HG03469 (cell line): ENCODE measurements at regions not wholly inside any gene's neighbourhood (a gene's known extent, or its start where the extent isn't known, plus 50 kb on each side); places are given as distances from the start of the nearest gene placed in this dataset.
A peak's percentile ranks its signal among the peaks of the same experiment; 100 is the strongest.
"Not testable (repeated sequence)": the region's sequence is repeated elsewhere in the genome, so short reads cannot be mapped to it uniquely, and the experiment has no call there.

Experiments used
- ATAC-seq: cut with Tn5 transposase; IDR thresholded peaks from one replicate; pipeline ENCODE4 v1.9.1; 2021; ENCODE audit warnings: mild to moderate bottlenecking, moderate library complexity, moderate number of reproducible peaks; ENCODE audit not compliant: unreplicated experiment

DNA sequence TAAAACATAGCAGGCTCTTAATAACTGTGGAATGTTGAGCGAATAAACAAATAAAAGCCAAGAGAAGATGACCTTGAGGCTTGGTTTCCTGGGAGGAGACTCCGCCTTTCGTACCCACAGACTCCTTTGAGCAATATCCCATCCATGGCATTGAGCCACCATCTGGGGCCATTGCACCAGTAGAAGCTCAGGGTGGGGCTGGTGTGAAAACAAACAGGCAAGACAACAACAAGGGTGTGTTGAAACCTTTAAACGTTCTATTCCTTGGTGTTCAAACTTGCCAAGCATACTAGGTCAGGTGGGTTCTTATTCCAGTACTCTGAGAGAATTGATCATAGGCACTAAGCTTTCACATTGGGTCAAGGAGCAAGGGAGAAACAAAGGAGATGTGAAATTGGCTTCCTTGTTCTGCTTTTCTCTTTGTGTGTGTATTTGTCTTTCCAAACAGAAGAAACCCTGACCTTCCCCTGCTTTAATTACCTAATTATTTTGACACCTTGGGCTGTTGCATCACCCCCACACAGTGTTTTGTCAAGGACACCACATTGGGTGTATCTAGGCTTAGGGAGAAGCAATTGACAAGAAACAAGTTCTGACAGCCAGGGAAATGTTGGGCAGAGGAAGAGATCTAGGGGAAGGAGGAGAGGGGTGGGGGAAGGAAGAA lies 105.1 kb upstream of the BCL6 start:
- no peak for ATAC-seq

DNA sequence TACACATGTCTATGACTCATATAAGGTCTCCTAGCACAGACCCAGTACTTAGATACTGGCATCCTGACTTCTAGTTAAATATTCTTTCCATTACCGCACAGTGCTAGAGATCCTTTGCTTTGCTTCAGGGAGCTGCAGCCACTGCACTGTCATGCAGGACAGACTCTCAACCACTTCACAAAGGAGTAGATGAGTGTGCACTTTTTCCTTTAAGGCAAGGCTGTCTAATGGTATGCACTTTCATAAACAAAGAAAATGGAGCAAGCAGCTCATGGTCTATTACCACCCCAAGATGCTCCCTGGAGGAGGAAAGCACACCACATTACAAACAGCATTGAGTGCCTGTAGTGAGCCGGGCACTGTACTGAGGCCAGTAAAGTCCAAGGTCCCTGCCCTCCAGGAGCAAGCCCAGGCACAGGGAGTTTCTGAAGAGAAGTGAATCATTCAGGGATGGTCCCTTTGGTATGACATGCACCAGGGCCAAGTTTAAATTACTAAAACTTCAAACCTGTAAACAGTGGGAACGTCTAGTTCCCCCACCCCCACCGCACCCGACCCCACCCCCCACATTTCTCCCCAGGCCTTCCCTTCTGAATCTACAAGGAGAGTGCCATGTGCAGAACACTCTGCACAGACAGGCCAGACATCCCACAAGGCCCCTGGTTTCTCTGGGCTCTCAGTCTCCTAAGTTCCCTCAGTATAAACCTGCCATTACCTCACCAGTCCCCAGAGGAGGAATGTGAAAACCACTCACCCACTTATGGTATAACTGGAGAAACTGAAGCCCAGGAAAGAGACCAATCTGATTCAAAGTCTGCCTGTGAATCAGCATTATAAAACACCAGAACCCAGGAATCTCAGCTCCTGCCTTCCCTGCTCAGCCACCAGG lies 107.8 kb upstream of the BCL6 start:
- no peak for ATAC-seq

DNA sequence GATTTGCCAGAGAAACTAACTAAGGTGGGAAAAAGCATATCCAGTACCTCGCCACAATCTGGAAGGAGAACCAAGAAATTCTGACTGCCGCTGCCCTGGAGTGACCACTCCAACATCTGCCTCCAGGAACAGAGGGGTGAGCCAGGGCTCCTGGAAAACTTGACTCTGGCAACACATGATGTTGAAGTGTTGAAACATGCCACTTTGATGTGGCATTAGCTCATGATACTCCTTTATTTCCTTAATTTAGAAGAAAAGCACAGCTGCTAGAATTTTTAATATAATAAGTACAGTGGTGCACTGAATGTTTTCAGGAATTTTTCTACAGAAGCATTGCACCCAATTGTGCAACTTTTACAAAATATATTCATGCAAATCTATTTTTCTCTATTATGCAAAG lies 109.9 kb upstream of the BCL6 start:
- ATAC-seq: no peak

DNA sequence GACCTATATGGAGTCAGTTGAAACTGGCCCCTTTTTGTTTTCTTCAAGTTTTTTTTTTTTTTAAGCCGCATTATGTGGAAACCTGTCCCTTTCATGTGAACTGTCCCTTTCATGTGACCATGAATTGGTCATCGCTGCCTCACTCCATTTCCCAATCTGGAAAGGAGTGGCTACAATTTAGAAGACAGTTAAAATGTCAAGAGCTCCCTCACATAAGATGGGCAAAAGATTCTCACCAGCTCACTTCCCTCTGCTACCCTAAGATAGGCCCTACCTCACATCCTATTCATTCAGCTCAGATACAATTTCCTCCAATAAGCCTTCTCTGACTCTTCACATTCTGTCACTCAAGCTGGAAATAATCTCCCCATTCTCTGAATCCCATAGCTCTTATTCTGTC lies 111.3 kb upstream of the BCL6 start:
- no peak for ATAC-seq

DNA sequence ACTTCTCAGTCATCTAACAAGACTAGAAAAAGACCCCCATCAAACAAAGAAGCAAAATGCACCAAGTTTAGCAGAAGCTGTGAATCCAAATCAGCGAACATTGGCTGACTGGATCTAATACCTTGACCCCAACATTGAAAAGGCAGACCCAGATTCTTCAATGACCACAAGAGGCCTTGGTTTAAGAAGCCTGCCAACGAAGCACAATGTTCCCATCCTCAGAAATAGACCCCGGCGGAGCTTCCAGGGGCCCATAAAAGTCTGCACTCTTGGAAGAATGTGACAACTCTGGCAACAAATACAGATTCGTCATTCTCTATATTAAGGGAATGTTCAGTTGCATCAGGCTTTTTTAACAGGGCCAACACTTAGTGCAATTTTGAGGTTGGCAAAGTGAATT lies 112.8 kb upstream of the BCL6 start:
- no peak for ATAC-seq

DNA sequence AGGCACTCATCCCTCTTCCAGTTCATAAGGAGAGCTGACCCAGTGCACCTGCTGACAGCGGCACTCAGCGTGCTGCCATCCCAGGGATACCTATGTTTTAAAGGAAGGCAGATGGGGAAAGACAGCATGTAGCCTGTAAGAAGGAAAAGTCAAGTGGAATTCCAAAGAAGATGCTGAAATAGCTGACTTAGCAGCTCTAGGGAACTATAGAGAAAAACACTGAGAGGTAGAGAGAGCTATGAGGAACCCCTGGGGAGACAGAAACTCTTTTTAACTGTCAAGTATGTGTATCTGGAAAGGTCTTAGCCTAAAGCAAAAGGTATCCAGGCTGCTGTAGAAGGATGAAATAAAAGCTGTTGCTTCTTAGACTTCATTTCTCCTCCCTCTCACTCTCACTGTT lies 113.4 kb upstream of the BCL6 start:
- no peak for ATAC-seq

DNA sequence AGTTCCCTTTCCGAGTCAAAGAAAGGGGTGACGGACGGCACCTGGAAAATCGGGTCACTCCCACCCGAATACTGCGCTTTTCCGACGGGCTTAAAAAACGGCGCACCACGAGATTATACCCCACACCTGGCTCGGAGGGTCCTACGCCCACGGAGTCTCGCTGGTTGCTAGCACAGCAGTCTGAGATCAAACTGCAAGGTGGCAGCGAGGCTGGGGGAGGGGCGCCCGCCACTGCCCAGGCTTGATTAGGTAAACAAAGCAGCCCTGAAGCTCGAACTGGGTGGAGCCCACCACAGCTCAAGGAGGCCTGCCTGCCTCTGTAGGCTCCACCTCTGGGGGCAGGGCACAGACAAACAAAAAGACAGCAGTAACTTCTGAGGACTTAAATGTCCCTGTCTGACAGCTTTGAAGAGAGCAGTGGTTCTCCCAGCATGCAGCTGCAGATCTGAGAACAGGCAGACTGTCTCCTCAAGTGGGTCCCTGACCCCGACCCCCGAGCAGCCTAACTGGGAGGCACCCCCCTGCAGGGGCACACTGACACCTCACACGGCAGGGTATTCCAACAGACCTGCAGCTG lies 117.5 kb upstream of the BCL6 start:
- not testable (repeated sequence) for ATAC-seq

DNA sequence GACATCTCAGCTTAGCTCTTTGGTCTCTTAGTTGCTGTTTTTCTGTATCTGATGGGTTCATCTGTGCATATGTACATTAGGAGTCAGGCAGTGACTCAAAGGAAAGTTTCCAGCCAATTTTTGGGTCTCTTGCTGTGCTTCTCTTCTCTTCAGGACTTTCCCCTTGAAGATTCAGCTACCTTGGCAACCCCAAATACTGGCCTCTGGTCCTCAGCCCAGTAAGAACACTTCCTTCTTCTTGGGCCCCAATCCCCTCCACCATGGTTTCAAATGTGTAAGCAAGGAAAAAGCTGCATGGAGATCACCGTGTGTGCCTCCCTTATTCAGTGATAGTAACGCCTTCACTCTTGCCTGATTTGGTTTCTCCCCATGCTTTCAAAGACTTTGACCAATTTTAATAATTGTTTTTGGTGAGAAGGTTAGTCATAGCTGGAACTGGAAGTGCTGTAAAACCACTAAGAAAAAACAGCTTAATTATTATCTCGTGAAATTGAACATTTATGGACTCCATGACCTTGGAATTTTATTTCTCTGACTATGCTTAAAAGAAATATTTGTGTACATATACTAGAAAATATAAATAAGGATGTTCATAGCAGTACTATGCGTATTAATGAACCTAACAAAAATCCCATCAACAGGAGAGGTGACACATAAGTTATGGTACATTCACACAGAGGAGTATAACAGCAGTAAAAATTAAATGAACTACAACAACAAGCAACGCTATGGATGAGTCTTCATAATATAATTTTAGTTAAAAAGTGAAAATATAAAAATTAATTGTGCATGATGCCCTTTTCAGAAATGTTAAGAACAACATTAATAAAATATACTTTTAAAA lies 125.3 kb upstream of the BCL6 start:
- peak; percentile 58 for ATAC-seq

DNA sequence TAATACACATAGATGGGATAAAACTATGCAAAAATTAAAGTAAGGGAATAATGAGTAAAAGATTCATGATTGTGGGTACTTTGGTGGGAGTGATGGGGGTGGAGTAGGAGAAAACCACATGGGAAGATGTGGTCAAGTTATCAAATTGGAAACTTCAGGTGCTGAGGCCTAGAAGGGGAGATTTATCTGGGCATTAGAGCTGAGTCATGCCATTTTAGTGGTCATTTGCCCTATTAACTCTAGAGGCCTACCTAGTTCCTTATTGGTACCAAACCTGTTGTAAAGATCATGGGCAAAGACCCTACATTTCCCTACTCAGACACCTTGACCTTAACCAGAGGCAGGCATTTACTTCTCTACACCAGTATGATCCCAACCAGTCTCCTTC lies 125.9 kb upstream of the BCL6 start:
- no peak for ATAC-seq

DNA sequence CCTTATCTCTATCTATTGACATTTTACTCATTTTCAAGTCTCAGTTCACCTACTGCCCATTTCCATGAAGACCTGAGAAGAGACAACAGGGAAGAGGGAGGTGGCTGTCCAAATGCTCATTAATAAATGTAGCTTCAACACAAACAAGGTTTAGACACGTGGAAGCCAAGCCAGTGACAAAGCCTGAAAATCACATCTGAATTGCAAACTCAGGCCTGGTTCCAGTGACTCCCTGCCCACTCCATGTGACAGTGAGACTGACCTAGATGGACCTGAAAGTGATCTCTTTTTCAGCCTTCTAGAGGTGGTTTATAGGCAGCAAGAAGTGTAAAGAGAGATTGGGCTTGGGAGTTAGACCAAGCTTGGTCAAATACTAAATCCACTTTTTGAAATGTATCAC lies 126.6 kb upstream of the BCL6 start:
- no peak for ATAC-seq

DNA sequence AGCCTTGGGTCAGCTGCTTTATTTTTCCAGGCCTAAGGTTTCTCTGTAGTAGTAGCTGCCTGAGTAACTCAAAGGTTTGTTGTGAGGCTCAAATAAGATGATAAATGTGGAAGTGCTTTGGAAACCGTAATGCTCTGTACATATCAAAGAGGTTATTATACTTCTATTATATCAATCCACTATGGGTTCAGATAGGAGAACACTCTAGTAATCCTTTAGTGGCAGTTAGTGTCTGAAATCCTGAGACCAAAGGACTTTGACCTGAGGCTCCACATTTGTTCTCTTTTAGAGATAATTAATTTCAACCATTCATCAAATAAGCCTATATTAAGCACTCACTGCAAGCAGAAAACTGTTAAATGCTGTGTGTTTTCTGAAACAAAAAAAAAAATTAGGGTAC lies 128.6 kb upstream of the BCL6 start:
- no peak for ATAC-seq

DNA sequence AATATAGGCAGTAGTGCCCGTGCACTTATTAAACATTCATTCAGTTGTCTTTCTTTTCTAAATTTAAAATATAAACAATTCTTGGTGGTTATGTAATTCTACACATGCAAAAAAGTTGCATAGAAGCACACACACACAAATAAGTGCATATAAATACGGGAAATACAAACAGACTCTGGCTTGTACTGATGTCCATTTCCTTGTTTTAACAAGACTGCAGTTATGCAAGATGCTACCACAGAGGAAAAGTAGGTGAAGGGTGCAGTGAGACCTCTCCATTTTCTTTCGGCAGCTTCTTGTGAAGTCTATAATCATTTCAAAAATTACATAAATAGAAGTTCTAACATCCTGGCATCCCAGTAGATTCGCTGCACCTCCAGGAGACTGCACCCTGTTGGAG lies 130.6 kb upstream of the BCL6 start:
- ATAC-seq: no peak

DNA sequence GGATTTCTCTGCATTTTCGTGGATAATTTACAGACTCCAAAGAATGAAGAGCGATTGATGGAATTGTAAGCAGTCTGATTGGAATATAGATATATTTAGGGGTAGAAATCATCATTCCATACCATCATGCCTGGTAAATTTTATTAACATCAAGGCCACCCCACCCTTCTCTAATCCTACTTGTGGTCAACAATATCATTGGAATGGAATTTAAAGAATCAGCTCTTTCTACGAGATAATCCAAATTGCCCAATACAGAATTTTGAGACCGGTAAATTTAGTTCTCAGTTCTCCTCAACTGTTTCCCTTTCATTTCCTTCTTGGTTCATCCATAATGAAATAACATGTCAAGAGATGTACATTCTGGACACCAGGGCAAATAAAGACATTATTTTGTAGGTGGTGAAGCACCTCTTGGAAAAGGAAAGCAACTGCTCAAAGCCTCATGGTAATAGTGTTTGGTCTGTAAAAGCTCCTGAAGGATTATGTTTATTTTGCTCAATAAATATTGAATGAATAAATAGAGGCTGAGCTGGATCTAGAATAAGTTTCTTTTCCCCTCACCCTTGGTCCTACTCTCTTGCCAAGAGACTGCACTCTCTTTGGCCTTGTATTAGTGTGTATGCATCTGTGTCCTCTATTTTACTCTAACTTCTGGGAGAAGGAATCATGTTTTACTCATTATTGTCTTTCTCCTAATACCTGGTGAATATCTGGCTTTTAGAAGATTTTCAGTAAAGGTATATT lies 133.7 kb upstream of the BCL6 start:
- no peak for ATAC-seq

DNA sequence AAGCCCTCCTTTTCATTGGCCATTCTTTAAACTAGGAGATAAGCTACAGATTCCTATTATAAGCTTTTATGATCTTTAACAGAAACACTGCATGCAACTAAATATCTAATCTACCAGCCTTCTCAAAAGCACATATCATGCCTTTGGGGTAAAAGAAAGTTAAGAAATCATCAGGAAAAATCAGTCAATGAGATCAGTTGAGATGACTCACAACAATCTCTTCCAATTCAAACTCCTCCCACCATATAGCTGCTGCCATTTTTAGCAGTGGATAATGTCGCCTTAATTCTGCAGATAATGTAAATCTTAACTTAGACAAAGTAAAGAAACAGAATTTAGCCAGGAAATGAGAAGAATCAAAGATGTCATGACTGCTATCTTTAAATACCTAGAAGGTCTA lies 135.2 kb upstream of the BCL6 start:
- no peak for ATAC-seq

DNA sequence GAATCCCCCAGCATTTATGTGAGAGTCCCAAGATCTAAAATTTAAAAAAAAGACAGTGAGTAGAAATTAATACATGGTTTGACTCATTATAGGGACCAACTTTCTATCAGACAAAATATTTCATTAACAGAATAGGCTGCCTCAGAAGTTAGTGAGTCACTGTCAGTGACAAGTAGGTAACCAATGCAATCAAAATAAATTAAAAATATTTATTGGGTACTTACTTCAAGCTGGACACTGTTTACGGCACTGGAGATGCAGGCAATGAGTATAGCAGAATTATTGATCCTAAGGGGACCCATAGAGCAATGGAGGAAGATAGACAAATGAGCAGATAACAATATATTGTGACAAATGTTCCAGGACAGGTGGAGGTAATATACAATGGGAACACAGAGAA lies 135.6 kb upstream of the BCL6 start:
- no peak for ATAC-seq

DNA sequence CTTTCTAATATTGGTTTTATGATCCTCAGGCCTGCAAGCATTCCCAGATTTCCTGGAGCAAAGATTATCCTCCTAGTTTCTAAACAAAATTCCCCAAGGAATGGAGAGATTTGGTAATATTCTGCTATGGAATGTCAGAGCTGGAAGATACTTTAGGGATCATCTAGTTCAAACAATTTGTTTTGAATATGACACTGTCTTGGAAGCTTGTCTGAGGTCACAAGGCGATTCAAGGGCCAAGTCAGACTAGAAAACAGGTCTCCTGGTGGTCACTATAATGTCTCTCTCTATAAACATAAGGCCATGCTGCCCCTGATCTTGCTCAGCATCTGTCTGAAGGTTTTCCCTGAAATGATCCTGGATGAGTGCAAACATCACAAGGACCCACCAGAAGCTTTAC lies 143.4 kb upstream of the BCL6 start:
- no peak for ATAC-seq

DNA sequence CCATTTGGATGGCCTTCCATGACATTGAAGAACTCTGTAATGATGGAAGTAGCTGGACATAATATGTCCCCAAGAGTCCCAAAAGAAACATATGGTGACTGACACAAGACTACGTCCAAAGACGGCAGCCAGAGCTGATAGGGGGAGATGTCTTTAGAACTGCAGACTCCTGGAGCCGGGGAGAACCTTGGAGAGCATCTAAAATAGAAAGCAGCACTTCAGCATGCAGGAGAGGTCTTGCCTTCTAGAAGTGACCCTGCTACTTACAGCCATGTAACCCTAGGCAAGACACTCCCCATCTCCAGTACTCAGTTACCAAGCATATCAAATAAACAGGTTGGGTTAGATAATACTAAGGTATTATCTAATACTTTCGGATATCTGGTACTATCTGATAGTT lies 143.8 kb upstream of the BCL6 start:
- ATAC-seq: no peak

DNA sequence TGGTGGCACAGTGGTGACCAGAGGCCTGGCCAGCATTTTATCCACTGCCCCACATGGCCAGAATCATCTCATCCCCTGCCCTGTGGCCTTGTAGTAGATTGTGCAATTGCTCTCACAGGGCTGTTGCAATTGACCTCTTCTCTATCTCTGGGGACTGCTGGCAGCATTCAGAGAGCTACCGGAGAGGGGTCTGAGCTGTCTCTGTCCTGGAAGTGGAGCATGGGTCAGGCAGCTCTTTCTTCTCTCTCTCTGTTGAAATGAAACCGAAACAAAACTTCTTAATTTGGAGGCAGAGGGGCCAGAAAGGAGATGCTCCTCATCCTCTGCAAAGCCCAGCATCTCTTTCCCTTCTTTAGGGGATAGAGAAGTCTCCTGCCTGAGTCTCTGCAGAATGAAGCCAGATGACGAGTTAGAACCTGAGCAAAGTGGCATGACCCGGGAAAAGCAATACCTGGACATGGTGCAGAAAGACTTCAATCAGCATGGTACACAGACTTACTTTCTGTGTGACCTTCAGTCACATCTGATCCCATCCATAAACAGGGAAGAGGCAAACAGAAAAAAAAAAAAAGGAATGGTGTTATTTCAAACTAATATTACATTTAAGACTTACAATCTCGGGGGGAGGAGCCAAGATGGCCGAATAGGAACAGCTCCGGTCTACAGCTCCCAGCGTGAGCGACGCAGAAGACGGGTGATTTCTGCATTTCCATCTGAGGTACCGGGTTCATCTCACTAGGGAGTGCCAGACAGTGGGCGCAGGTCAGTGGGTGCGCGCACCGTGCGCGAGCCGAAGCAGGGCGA lies 144.5 kb upstream of the BCL6 start:
- no peak for ATAC-seq

DNA sequence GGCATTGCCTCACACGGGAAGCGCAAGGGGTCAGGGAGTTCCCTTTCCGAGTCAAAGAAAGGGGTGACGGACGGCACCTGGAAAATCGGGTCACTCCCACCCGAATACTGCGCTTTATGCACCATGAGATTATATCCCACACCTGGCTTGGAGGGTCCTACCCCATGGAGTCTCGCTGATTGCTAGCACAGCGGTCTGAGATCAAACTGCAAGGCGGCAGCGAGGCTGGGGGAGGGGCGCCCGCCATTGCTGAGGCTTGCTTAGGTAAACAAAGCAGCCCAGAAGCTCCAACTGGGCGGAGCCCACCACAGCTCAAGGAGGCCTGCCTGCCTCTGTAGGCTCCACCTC lies 145.1 kb upstream of the BCL6 start:
- not testable (repeated sequence) for ATAC-seq

DNA sequence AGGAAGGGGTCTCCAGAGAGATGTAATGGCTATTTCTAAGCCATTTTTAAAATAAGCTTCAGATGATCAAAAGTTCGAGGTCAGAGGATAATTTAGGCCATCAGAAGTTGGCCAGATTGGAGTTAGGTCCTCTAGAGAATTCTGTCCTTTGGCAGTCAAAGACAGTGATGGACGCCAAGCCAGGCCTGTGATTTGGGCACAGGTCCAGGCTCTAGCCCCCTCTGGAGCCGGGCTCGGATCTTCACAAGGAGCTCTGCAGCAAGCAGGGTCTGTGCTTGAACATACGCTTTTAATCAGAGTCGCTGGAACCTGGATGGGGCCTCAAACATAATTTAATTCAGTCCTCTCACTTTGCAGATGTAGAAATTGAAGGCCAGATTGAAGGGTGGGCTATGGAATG lies 151.4 kb upstream of the BCL6 start:
- no peak for ATAC-seq
